ENCODE measurements at regions not wholly inside any gene's neighbourhood (a gene's known extent, or its start where the extent isn't known, plus 50 kb on each side); places are given as distances from the start of the nearest gene placed in this dataset.

- TF ChIP-seq, protein P1, sequence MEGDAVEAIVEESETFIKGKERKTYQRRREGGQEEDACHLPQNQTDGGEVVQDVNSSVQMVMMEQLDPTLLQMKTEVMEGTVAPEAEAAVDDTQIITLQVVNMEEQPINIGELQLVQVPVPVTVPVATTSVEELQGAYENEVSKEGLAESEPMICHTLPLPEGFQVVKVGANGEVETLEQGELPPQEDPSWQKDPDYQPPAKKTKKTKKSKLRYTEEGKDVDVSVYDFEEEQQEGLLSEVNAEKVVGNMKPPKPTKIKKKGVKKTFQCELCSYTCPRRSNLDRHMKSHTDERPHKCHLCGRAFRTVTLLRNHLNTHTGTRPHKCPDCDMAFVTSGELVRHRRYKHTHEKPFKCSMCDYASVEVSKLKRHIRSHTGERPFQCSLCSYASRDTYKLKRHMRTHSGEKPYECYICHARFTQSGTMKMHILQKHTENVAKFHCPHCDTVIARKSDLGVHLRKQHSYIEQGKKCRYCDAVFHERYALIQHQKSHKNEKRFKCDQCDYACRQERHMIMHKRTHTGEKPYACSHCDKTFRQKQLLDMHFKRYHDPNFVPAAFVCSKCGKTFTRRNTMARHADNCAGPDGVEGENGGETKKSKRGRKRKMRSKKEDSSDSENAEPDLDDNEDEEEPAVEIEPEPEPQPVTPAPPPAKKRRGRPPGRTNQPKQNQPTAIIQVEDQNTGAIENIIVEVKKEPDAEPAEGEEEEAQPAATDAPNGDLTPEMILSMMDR (conservative IDR thresholded peaks at IDR 0.05 in 1 of 2, IDR thresholded peaks at IDR 0.05 in 1 of 2; ENCODE audit: low read depth in 1 of 2, low read length in 2 of 2) = no peak
- no peak for TF ChIP-seq EZH2 (IDR thresholded peaks at IDR 0.05; ENCODE audit: low read length, missing control alignments)
These were observed 983.4 kb downstream of the TMEM121 start for GRCh38 chr14:106509807-106510206.
